DND-41 (cell line): ENCODE measurements at regions not wholly inside any gene's neighbourhood (a gene's known extent, or its start where the extent isn't known, plus 50 kb on each side); places are given as distances from the start of the nearest gene placed in this dataset.

Source experiments
- CTCF ChIP-seq: IDR thresholded peaks from 2 replicates; pipeline ENCODE4 v1.5.1; 2012; ENCODE audit warnings: borderline replicate concordance, low read length, moderate library complexity, mild to moderate bottlenecking; ENCODE audit not compliant: poor library complexity, severe bottlenecking; ENCODE audit errors: extremely low read depth
- EZH2 ChIP-seq: IDR thresholded peaks from 3 replicates; pipeline ENCODE4 v1.6.1; 2012; ENCODE audit warnings: borderline replicate concordance, low read depth, mild to moderate bottlenecking, moderate library complexity, low read length, inconsistent platforms; ENCODE audit not compliant: severe bottlenecking

GRCh38 chr5:160507221-160507721 lies 85.6 kb downstream of the PTTG1 start:
- TF ChIP-seq CTCF: no peak
- TF ChIP-seq EZH2: no peak
